ENCODE measurements at regions not wholly inside any gene's neighbourhood (a gene's known extent, or its start where the extent isn't known, plus 50 kb on each side); places are given as distances from the start of the nearest gene placed in this dataset.

GRCh38 chr14:65361920-65362319, 50.6 kb upstream of the FUT8 start:
- TF ChIP-seq CTCF (IDR thresholded peaks at IDR 0.05) (no peak), POLR2A (IDR thresholded peaks at IDR 0.05) (no peak)
